Smooth muscle cell (in vitro differentiated cells): ENCODE measurements at regions not wholly inside any gene's neighbourhood (a gene's known extent, or its start where the extent isn't known, plus 50 kb on each side); places are given as distances from the start of the nearest gene placed in this dataset.

Experiments
- DNase-seq: peaks from one replicate; lab custom pipeline; 2025; ENCODE audit not compliant: unreplicated experiment; lab: John Stamatoyannopoulos, UW
- H2AFZ ChIP-seq: fragments of 200-600 bp; sonication (generic); 2 replicates; pipeline ENCODE4 v1.6.0; 2016; ENCODE audit warnings: antibody characterized with exemption, low read depth, mild to moderate bottlenecking
- H3F3A ChIP-seq: fragments of 200-600 bp; sonication (generic); 2 replicates; pipeline ENCODE4 v1.6.0; 2017; ENCODE audit warnings: antibody characterized with exemption, low read depth
- H3K27ac ChIP-seq: fragments of 200-600 bp; sonication (generic); 2 replicates; pipeline ENCODE4 v1.5.1; 2016; ENCODE audit warnings: low read depth, mild to moderate bottlenecking
- H3K27me3 ChIP-seq: fragments of 200-600 bp; sonication (generic); 2 replicates; pipeline ENCODE4 v1.6.1; 2016; ENCODE audit warnings: low read depth, mild to moderate bottlenecking
- H3K36me3 ChIP-seq: fragments of 200-600 bp; sonication (generic); 2 replicates; pipeline ENCODE4 v1.5.1; 2016; ENCODE audit warnings: low read depth
- H3K4me1 ChIP-seq: fragments of 200-600 bp; sonication (generic); 2 replicates; pipeline ENCODE4 v1.5.1; 2016; ENCODE audit warnings: low read depth
- H3K4me2 ChIP-seq: fragments of 200-600 bp; sonication (generic); 2 replicates; pipeline ENCODE4 v1.6.0; 2016; ENCODE audit warnings: mild to moderate bottlenecking
- H3K4me3 ChIP-seq: fragments of 200-600 bp; sonication (generic); 2 replicates; pipeline ENCODE4 v1.5.1; 2016; ENCODE audit warnings: mild to moderate bottlenecking
- H3K79me2 ChIP-seq: fragments of 200-600 bp; sonication (generic); 2 replicates; pipeline ENCODE4 v1.6.0; 2016; ENCODE audit warnings: low read depth, mild to moderate bottlenecking
- H3K9ac ChIP-seq: fragments of 200-600 bp; sonication (generic); 2 replicates; pipeline ENCODE4 v1.6.0; 2016; ENCODE audit warnings: low read depth
- H3K9me3 ChIP-seq: fragments of 200-600 bp; sonication (generic); replicated peaks from 2 replicates; pipeline ENCODE4 v1.5.1; 2016; ENCODE audit warnings: low read depth
- H4K20me1 ChIP-seq: fragments of 200-600 bp; sonication (generic); 2 replicates; pipeline ENCODE4 v1.6.0; 2016; ENCODE audit warnings: low read depth
- WGBS: methylation state at CpG from one replicate; pipeline ENCODE4 v1.1.7; 2016; ENCODE audit warnings: low lambda C conversion rate; 5-methylcytosine and 5-hydroxymethylcytosine counted together
- TF ChIP-seq, protein P1 (sequence below): fragments of 200-600 bp; sonication (generic); IDR thresholded peaks from 2 replicates; pipeline ENCODE4 v1.5.1; 2017; ENCODE audit warnings: borderline replicate concordance, mild to moderate bottlenecking, antibody characterized with exemption; ENCODE audit not compliant: insufficient read depth, poor library complexity, severe bottlenecking

DNA sequence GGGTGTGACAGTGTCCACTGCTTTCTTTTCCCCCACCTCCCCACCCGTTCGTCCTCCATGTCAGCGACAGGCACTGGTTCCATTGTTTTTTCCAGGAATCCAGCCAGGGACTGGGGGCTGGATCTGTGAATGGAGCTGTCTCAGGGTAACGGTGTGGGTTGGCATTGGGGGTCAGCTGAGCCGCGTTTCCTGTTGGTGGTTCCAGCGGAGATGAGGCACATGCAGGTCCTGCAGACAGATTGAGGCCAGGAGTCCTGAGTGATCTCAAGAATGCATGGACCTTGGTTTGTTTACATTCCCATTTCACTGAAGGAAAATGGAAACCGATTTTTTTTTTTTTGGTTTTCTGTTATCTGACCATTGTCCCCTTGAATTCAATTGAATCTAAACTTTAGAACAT, 303.9 kb downstream of the FGF9 start:
- Histone ChIP-seq H4K20me1 (no peaks in the 10 kb centered on the region), H3F3A (no peaks in the 10 kb centered on the region), H3K9ac (no peak overlapping the region), H3K9me3 (no peaks in the 10 kb centered on the region), H3K27me3 (no peaks in the 10 kb centered on the region), H3K27ac (no peak overlapping the region), H3K4me1 (no peaks in the 10 kb centered on the region), H2AFZ (no peak overlapping the region), H3K4me3 (no peak overlapping the region), H3K79me2 (no peaks in the 10 kb centered on the region), H3K36me3 (no peaks in the 10 kb centered on the region), H3K4me2 (no peak overlapping the region)
- 90% methylated on average over 8 of the region's 8 CpGs for WGBS
- TF ChIP-seq, protein P1, sequence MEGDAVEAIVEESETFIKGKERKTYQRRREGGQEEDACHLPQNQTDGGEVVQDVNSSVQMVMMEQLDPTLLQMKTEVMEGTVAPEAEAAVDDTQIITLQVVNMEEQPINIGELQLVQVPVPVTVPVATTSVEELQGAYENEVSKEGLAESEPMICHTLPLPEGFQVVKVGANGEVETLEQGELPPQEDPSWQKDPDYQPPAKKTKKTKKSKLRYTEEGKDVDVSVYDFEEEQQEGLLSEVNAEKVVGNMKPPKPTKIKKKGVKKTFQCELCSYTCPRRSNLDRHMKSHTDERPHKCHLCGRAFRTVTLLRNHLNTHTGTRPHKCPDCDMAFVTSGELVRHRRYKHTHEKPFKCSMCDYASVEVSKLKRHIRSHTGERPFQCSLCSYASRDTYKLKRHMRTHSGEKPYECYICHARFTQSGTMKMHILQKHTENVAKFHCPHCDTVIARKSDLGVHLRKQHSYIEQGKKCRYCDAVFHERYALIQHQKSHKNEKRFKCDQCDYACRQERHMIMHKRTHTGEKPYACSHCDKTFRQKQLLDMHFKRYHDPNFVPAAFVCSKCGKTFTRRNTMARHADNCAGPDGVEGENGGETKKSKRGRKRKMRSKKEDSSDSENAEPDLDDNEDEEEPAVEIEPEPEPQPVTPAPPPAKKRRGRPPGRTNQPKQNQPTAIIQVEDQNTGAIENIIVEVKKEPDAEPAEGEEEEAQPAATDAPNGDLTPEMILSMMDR, result no peak
- no peak for DNase-seq

GRCh38 chr13:21976159-21976558, 305.3 kb downstream of the FGF9 start:
- no peak overlapping the region for H3K27ac ChIP-seq
- no peaks in the 10 kb centered on the region for H3K36me3 ChIP-seq
- no peaks in the 10 kb centered on the region for H4K20me1 ChIP-seq
- no peaks in the 10 kb centered on the region for H3K79me2 ChIP-seq
- H3K9me3 ChIP-seq, result no peaks in the 10 kb centered on the region
- H3K4me2 ChIP-seq, result no peak overlapping the region
- no peak for DNase-seq
- H3F3A ChIP-seq, result no peaks in the 10 kb centered on the region
- WGBS, result 82% methylated on average over 10 of the region's 10 CpGs
- no peaks in the 10 kb centered on the region for H3K27me3 ChIP-seq
- H2AFZ ChIP-seq, result no peak overlapping the region
- no peaks in the 10 kb centered on the region for H3K4me1 ChIP-seq
- TF ChIP-seq, protein P1, result no peak
- H3K9ac ChIP-seq, result no peak overlapping the region
- no peak overlapping the region for H3K4me3 ChIP-seq

DNA sequence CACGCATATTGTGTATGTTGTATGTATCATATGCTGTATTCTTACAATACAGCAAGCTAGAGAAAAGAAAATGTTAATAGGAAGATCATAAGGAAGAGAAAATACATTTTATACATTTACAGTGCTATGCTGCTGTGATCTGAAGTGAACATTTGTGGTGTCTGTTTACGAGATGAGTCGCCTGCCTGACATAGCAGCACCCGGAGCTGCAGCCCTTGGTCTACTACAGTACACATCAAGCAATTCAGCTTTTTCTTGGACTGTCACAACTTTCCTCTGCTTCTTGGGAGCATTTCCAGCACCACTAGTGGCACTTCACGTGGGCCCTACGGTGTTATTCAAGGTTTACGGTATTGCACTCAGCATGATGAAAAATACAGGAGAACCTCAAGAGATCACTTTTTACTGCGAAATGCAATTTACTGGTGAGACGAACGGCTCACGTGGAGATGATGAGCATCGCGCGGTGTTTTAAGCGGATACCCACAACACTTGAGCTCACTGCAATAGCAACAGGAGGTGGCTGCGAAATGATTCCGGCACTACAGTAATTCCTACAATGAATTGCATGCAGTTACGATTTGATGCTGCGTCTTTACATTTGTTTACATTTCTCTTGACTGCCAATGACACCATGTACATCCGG, 308.4 kb downstream of the FGF9 start:
- 76% methylated on average over 20 of the region's 20 CpGs for WGBS
- no peaks in the 10 kb centered on the region for H3K9me3 ChIP-seq
- no peak for DNase-seq

More for the DNA sequence above, 308.4 kb downstream of the FGF9 start:
- Histone ChIP-seq H2AFZ (no peak overlapping the region), H3K4me2 (no peak overlapping the region), H3F3A (no peaks in the 10 kb centered on the region), H3K9ac (no peak overlapping the region), H3K36me3 (no peaks in the 10 kb centered on the region), H3K79me2 (no peaks in the 10 kb centered on the region), H3K27ac (no peak overlapping the region), H3K4me1 (no peaks in the 10 kb centered on the region), H3K27me3 (no peaks in the 10 kb centered on the region), H3K4me3 (no peak overlapping the region), H4K20me1 (no peaks in the 10 kb centered on the region)
- TF ChIP-seq, protein P1, result no peak
